H1 (cell line): ENCODE measurements at regions not wholly inside any gene's neighbourhood (a gene's known extent, or its start where the extent isn't known, plus 50 kb on each side); places are given as distances from the start of the nearest gene placed in this dataset.

ENCODE experiments used
- CTCF ChIA-PET: fragments of 300-600 bp; sonication (Branson Sonifier 250); formaldehyde crosslinking; loops from one replicate; lab custom pipeline; 2021; ENCODE audit not compliant: partially characterized antibody; lab: Charles Lee
- POLR2A ChIA-PET: fragments of 300-600 bp; sonication (Branson Sonifier 250); formaldehyde crosslinking; loops from one replicate; lab custom pipeline; 2021; ENCODE audit warnings: inconsistent platforms; ENCODE audit not compliant: partially characterized antibody; lab: Charles Lee
- DNase-seq, 2 experiments: peaks; one replicate each; pipeline versions ENCODE4 v3.0.0 to v3.0.0-alpha.2; 2010 to 2022; ENCODE audit warnings: low spot score in 2 of 2, low read depth in 1 of 2, mixed read lengths in 1 of 2
- FAIRE-seq: peaks from 2 replicates; lab custom pipeline; 2011; peaks lifted over from hg19 to GRCh38; lab: Jason Lieb, UNC
- H2AFZ ChIP-seq: 2 replicates; pipeline ENCODE4 v1.8.1; 2012; ENCODE audit warnings: low read length, inconsistent platforms
- H2AK5ac ChIP-seq: 2 replicates; pipeline ENCODE4 v1.6.1; 2013; ENCODE audit warnings: low read depth, low read length
- H2BK120ac ChIP-seq: replicated peaks from 2 replicates; pipeline ENCODE3; 2013; ENCODE audit warnings: low read depth, low read length, inconsistent platforms
- H2BK12ac ChIP-seq: 2 replicates; pipeline ENCODE4 v1.6.1; 2013; ENCODE audit warnings: low read depth, low read length
- H2BK15ac ChIP-seq: 2 replicates; pipeline ENCODE4 v1.6.1; 2013; ENCODE audit warnings: low read length
- H2BK20ac ChIP-seq: 2 replicates; pipeline ENCODE4 v1.6.1; 2013; ENCODE audit warnings: low read length
- H2BK5ac ChIP-seq: 2 replicates; pipeline ENCODE4 v1.6.1; 2013; ENCODE audit warnings: low read depth, low read length
- H3K14ac ChIP-seq: 2 replicates; pipeline ENCODE4 v1.6.1; 2013; ENCODE audit warnings: inconsistent platforms; ENCODE audit not compliant: insufficient read length
- H3K18ac ChIP-seq: 2 replicates; pipeline ENCODE4 v1.6.1; 2013; ENCODE audit warnings: low read length; ENCODE audit errors: extremely low read depth
- H3K23ac ChIP-seq: 2 replicates; pipeline ENCODE4 v1.6.1; 2013; ENCODE audit warnings: inconsistent platforms; ENCODE audit not compliant: insufficient read length
- H3K23me2 ChIP-seq: 2 replicates; pipeline ENCODE4 v1.6.1; 2013; ENCODE audit warnings: low read depth, low read length
- H3K27ac ChIP-seq: 2 replicates; pipeline ENCODE4 v1.6.1; 2011; ENCODE audit warnings: low read depth, low read length, inconsistent platforms
- H3K27me3 ChIP-seq, 4 experiments: replicated peaks in 1 of 4; 1 replicate in 1 of 4; 2 replicates in 3 of 4; pipeline versions ENCODE4 v1.6.1 to v1.8.1; 2011 to 2013; ENCODE audit warnings: low read length in 3 of 4, mild to moderate bottlenecking in 3 of 4, inconsistent platforms in 2 of 4, mixed read lengths in 2 of 4, moderate library complexity in 1 of 4; ENCODE audit not compliant: control insufficient read depth in 3 of 4, insufficient read depth in 3 of 4; ENCODE audit errors: extremely low read depth in 1 of 4
- H3K36me3 ChIP-seq, 4 experiments: 2 replicates each; pipeline versions ENCODE4 v1.6.1 to v1.8.1; 2011 to 2013; ENCODE audit warnings: mild to moderate bottlenecking in 4 of 4, low read length in 3 of 4, moderate library complexity in 2 of 4, control low read depth in 1 of 4, inconsistent platforms in 1 of 4; ENCODE audit not compliant: insufficient read depth in 4 of 4, control insufficient read depth in 2 of 4
- H3K4ac ChIP-seq: replicated peaks from 2 replicates; pipeline ENCODE3; 2013; ENCODE audit warnings: low read length, low read depth, mixed read lengths, inconsistent platforms; ENCODE audit not compliant: insufficient read length
- H3K4me1 ChIP-seq, 4 experiments: replicated peaks in 1 of 4; 1 replicate in 1 of 4; 2 replicates in 3 of 4; pipeline versions ENCODE4 v1.6.1 to v1.8.1; 2011 to 2013; ENCODE audit warnings: low read length in 3 of 4, inconsistent platforms in 2 of 4, mixed read lengths in 1 of 4; ENCODE audit not compliant: insufficient read depth in 4 of 4, control insufficient read depth in 3 of 4
- H3K4me2 ChIP-seq, 2 experiments: 2 replicates each; pipeline versions ENCODE4 v1.6.1 to v1.8.1; 2011 to 2013; ENCODE audit warnings: low read depth in 2 of 2, low read length in 2 of 2, control low read depth in 1 of 2, inconsistent platforms in 1 of 2, mild to moderate bottlenecking in 1 of 2; ENCODE audit not compliant: insufficient read depth in 1 of 2
- H3K4me3 ChIP-seq, 4 experiments: fragments of 200-600, 300-600 bp in 1 of 4; sonication (generic), shearing (Covaris generic), sonication (Bioruptor Twin) in 1 of 4; 2 replicates each; pipeline versions ENCODE4 v1.5.1 to v1.8.1; 2011 to 2016; ENCODE audit warnings: low read length in 4 of 4, low read depth in 3 of 4, control low read depth in 2 of 4, inconsistent platforms in 2 of 4, mild to moderate bottlenecking in 2 of 4, mixed read lengths in 1 of 4, moderate library complexity in 1 of 4; ENCODE audit not compliant: insufficient read depth in 2 of 4; ENCODE audit errors: extremely low read depth in 1 of 4
- H3K56ac ChIP-seq: replicated peaks from 2 replicates; pipeline ENCODE3; 2013; ENCODE audit warnings: low read depth, mild to moderate bottlenecking, mixed read lengths, low read length, inconsistent platforms; ENCODE audit not compliant: insufficient read length
- H3K79me1 ChIP-seq: 2 replicates; pipeline ENCODE4 v1.6.1; 2013; ENCODE audit warnings: low read depth, low read length, control low read depth
- H3K79me2 ChIP-seq, 2 experiments: 2 replicates each; pipeline versions ENCODE4 v1.6.1 to v1.8.1; 2012 to 2013; ENCODE audit warnings: low read length in 2 of 2, mild to moderate bottlenecking in 2 of 2, inconsistent platforms in 1 of 2; ENCODE audit not compliant: insufficient read depth in 2 of 2, control insufficient read depth in 1 of 2
- H3K9ac ChIP-seq, 4 experiments: replicated peaks in 1 of 4; 1 replicate in 1 of 4; 2 replicates in 3 of 4; pipeline versions ENCODE4 v1.6.1 to v1.8.1; 2011 to 2013; ENCODE audit warnings: low read depth in 3 of 4, low read length in 3 of 4, control low read depth in 2 of 4, mild to moderate bottlenecking in 2 of 4, moderate library complexity in 2 of 4, inconsistent platforms in 1 of 4; ENCODE audit errors: extremely low read depth in 1 of 4
- H3K9me3 ChIP-seq, 2 experiments: 2 replicates each; pipeline versions ENCODE4 v1.6.1 to v1.8.1; 2012 to 2013; ENCODE audit warnings: mild to moderate bottlenecking in 2 of 2, moderate library complexity in 2 of 2, control low read depth in 1 of 2, inconsistent platforms in 1 of 2, low read depth in 1 of 2, low read length in 1 of 2, mixed read lengths in 1 of 2; ENCODE audit not compliant: insufficient read depth in 2 of 2
- H4K20me1 ChIP-seq, 2 experiments: replicated peaks in 1 of 2; 2 replicates each; pipeline versions ENCODE3 to v1.8.1; 2011 to 2013; ENCODE audit warnings: inconsistent platforms in 2 of 2, low read length in 2 of 2, mild to moderate bottlenecking in 1 of 2; ENCODE audit not compliant: insufficient read depth in 2 of 2, control insufficient read depth in 1 of 2
- H4K5ac ChIP-seq: 2 replicates; pipeline ENCODE4 v1.6.1; 2013; ENCODE audit warnings: low read length, low read depth, mixed read lengths, inconsistent platforms; ENCODE audit not compliant: insufficient read length
- H4K8ac ChIP-seq: 2 replicates; pipeline ENCODE4 v1.8.0; 2013; ENCODE audit warnings: mild to moderate bottlenecking, moderate library complexity, low read length, inconsistent platforms; ENCODE audit not compliant: insufficient read depth; ENCODE audit errors: extremely low read depth
- H4K91ac ChIP-seq: replicated peaks from 2 replicates; pipeline ENCODE3; 2013; ENCODE audit warnings: low read length, mixed read lengths, inconsistent platforms; ENCODE audit not compliant: insufficient read length
- CEBPB ChIP-seq: IDR thresholded peaks from 2 replicates; pipeline ENCODE4 v1.6.1; 2012; ENCODE audit warnings: low read depth, low read length
- EGR1 ChIP-seq: IDR thresholded peaks from 2 replicates; pipeline ENCODE4 v1.6.1; 2011; ENCODE audit warnings: low read depth, low read length, borderline replicate concordance
- KDM1A ChIP-seq: fragments of 200-600, 300-600 bp; sonication (generic); IDR thresholded peaks from 2 replicates; pipeline ENCODE4 v1.7.1; 2016; ENCODE audit warnings: mild to moderate bottlenecking, low read length, borderline replicate concordance
- KDM5A ChIP-seq: fragments of 200-600 bp; IDR thresholded peaks from 2 replicates; pipeline ENCODE4 v1.7.1; 2012; ENCODE audit warnings: mild to moderate bottlenecking, low read length, inconsistent platforms, mixed read lengths
- POU5F1 ChIP-seq: IDR thresholded peaks from 2 replicates; pipeline ENCODE4 v1.6.1; 2011; ENCODE audit warnings: low read depth, mild to moderate bottlenecking, low read length, moderate library complexity
- RXRA ChIP-seq: IDR thresholded peaks from 2 replicates; pipeline ENCODE4 v1.6.1; 2011; ENCODE audit warnings: low read depth, mild to moderate bottlenecking, low read length, moderate library complexity; ENCODE audit not compliant: insufficient read depth
- SUZ12 ChIP-seq: fragments of 200-600 bp; sonication (generic); IDR thresholded peaks from 2 replicates; pipeline ENCODE4 v1.6.1; 2012; ENCODE audit warnings: mild to moderate bottlenecking, inconsistent platforms, low read length, moderate library complexity, mixed read lengths
- TAF1 ChIP-seq: IDR thresholded peaks from 2 replicates; pipeline ENCODE4 v1.6.1; 2011; ENCODE audit warnings: mild to moderate bottlenecking, low read depth, low read length
- TAF7 ChIP-seq: optimal IDR thresholded peaks from 2 replicates; pipeline ENCODE3; 2011; ENCODE audit warnings: low read depth, mild to moderate bottlenecking, inconsistent platforms, low read length, moderate library complexity, borderline replicate concordance
- WGBS, 2 experiments: shearing (Covaris generic) in 1 of 2; methylation state at CpG; one replicate each; pipeline versions ENCODE4 v1.1.6 to v1.1.7; 2013 to 2015; ENCODE audit warnings: low lambda C conversion rate in 2 of 2, mixed read lengths in 2 of 2, inconsistent platforms in 1 of 2, low coverage in 1 of 2, missing lambda C conversion rate in 1 of 2; ENCODE audit not compliant: insufficient replicate concordance in 2 of 2, insufficient coverage in 1 of 2, insufficient read length in 1 of 2; ENCODE audit errors: extremely low coverage in 1 of 2, missing lambda C conversion rate in 1 of 2; 5-methylcytosine and 5-hydroxymethylcytosine counted together
- TF ChIP-seq, protein P1 (sequence below): IDR thresholded peaks from 2 replicates; pipeline ENCODE4 v1.6.1; 2011; ENCODE audit warnings: low read depth, mild to moderate bottlenecking, low read length; ENCODE audit not compliant: insufficient read depth

DNA sequence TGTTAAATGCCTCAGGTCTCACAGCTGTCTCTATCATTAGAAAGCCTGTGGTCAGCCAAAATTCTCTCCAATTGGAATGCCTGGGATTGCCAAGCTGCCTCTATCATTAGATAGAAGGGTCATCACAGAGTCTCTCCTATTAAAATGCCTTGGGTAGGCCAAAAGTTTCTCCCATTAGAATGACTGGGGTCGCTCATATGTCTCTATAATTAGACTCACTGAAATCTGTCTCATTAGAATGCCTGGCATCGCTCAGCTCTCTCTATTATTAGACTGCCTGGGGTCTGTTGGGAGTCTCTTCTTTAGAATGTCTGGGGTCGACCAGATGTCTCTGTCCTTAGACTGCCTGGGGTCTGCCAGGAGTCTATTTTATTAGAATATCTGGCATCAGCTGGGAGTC, 2265.1 kb downstream of the TP53TG3F start:
- Histone ChIP-seq H4K20me1 (no peaks in the 10 kb centered on the region), H2AFZ (no peak overlapping the region), H2BK5ac (no peak overlapping the region), H3K9ac (no peak overlapping the region), H3K23me2 (no peaks in the 10 kb centered on the region), H4K5ac (no peak overlapping the region), H3K27me3 (no peaks in the 10 kb centered on the region), H2BK12ac (no peak overlapping the region), H3K23ac (no peak overlapping the region), H3K18ac (no peak overlapping the region), H3K4ac (no peak overlapping the region), H3K27ac (no peak overlapping the region), H4K91ac (no peak overlapping the region), H2AK5ac (no peak overlapping the region), H2BK15ac (no peak overlapping the region), H3K36me3 (no peaks in the 10 kb centered on the region), H3K9me3 (peaks cover 35 to 96% of the 10 kb centered on the region in 2 experiments), H3K56ac (no peak overlapping the region), H2BK20ac (no peak overlapping the region), H4K8ac (no peak overlapping the region), H3K14ac (no peak overlapping the region), H3K4me1 (no peaks in the 10 kb centered on the region), H3K4me2 (no peak overlapping the region), H3K79me2 (no peaks in the 10 kb centered on the region), H3K79me1 (no peaks in the 10 kb centered on the region), H3K4me3 (no peak overlapping the region), H2BK120ac (no peak overlapping the region)
- POLR2A ChIA-PET: no interaction called here
- CTCF ChIA-PET: no interaction called here
- TF ChIP-seq TAF7: no peak
- TF ChIP-seq TAF1: no peak
- no peak for TF ChIP-seq CEBPB
- TF ChIP-seq, protein P1, sequence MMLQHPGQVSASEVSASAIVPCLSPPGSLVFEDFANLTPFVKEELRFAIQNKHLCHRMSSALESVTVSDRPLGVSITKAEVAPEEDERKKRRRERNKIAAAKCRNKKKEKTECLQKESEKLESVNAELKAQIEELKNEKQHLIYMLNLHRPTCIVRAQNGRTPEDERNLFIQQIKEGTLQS: no peak
- TF ChIP-seq RXRA: no peak
- no peak for TF ChIP-seq KDM5A
- no peak for TF ChIP-seq POU5F1
- TF ChIP-seq SUZ12: no peak
- no peak for TF ChIP-seq KDM1A
- no peak for TF ChIP-seq EGR1
- WGBS, 2 experiments: 61% methylated on average over 3 of the region's 3 CpGs; no CpG with 5 or more reads in 1 of the 2 experiments
- DNase-seq (no peak), FAIRE-seq (no peak)
